Body of pancreas (tissue), 4 donors: ENCODE measurements at regions not wholly inside any gene's neighbourhood (a gene's known extent, or its start where the extent isn't known, plus 50 kb on each side); places are given as distances from the start of the nearest gene placed in this dataset.

Experiments
- POLR2A ChIP-seq, 3 donors: fragments of 450-650 bp; IDR thresholded peaks; one replicate each; pipeline ENCODE4 v1.6.1; 2016; ENCODE audit warnings: antibody characterized with exemption in 3 of 3, mild to moderate bottlenecking in 2 of 3
- TF ChIP-seq, protein P1 (sequence below), 7 experiments: fragments of 450-650 bp in 4 of 7; fragments of 200-600 bp in 3 of 7; sonication (generic) in 3 of 7; IDR thresholded peaks; one replicate each; pipeline ENCODE4 v1.5.1; 2016 to 2019; ENCODE audit warnings: antibody characterized with exemption in 7 of 7

- no peak for TF ChIP-seq POLR2A (IDR thresholded peaks at IDR 0.05)
- TF ChIP-seq, protein P1, sequence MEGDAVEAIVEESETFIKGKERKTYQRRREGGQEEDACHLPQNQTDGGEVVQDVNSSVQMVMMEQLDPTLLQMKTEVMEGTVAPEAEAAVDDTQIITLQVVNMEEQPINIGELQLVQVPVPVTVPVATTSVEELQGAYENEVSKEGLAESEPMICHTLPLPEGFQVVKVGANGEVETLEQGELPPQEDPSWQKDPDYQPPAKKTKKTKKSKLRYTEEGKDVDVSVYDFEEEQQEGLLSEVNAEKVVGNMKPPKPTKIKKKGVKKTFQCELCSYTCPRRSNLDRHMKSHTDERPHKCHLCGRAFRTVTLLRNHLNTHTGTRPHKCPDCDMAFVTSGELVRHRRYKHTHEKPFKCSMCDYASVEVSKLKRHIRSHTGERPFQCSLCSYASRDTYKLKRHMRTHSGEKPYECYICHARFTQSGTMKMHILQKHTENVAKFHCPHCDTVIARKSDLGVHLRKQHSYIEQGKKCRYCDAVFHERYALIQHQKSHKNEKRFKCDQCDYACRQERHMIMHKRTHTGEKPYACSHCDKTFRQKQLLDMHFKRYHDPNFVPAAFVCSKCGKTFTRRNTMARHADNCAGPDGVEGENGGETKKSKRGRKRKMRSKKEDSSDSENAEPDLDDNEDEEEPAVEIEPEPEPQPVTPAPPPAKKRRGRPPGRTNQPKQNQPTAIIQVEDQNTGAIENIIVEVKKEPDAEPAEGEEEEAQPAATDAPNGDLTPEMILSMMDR (IDR thresholded peaks at IDR 0.05), result no peak
Observed at GRCh38 chr22:25413620-25414019, 150.9 kb upstream of the GRK3 start.
